Gastrocnemius medialis (tissue), 4 donors: ENCODE measurements at regions not wholly inside any gene's neighbourhood (a gene's known extent, or its start where the extent isn't known, plus 50 kb on each side); places are given as distances from the start of the nearest gene placed in this dataset.

ENCODE experiments used
- CTCF ChIP-seq, 5 experiments: fragments of 450-650 bp in 3 of 5; fragments of 200-600 bp in 2 of 5; sonication (generic) in 2 of 5; IDR thresholded peaks in 4 of 5; conservative IDR thresholded peaks in 1 of 5; 1 replicate in 4 of 5; 2 replicates in 1 of 5; pipeline ENCODE4 v1.5.1; 2016 to 2019; ENCODE audit warnings: antibody characterized with exemption in 5 of 5, mild to moderate bottlenecking in 3 of 5, moderate library complexity in 3 of 5
- POLR2A ChIP-seq, 2 donors: fragments of 450-650 bp; IDR thresholded peaks; one replicate each; pipeline ENCODE4 v1.6.1; 2017; ENCODE audit warnings: antibody characterized with exemption in 2 of 2, mild to moderate bottlenecking in 2 of 2, moderate library complexity in 2 of 2

- no peak for TF ChIP-seq CTCF (IDR thresholded peaks at IDR 0.05 in 4 of 5, conservative IDR thresholded peaks at IDR 0.05 in 1 of 5)
- no peak for TF ChIP-seq POLR2A (IDR thresholded peaks at IDR 0.05)
Measured at GRCh38 chr10:8691498-8692017, 637.1 kb downstream of the GATA3 start.
